ENCODE measurements at regions not wholly inside any gene's neighbourhood (a gene's known extent, or its start where the extent isn't known, plus 50 kb on each side); places are given as distances from the start of the nearest gene placed in this dataset.
"Not testable (repeated sequence)": the region's sequence is repeated elsewhere in the genome, so short reads cannot be mapped to it uniquely, and the experiment has no call there.

- not testable (repeated sequence) for TF ChIP-seq CTCF, POLR2A (IDR thresholded peaks at IDR 0.05)
Measured at GRCh38 chr4:60921735-60922134, 278.4 kb upstream of the ADGRL3 start.
